GM10266 (cell line): ENCODE measurements at regions not wholly inside any gene's neighbourhood (a gene's known extent, or its start where the extent isn't known, plus 50 kb on each side); places are given as distances from the start of the nearest gene placed in this dataset.

ENCODE experiments used
- DNase-seq: peaks from one replicate; pipeline ENCODE4 v3.0.0; 2012; ENCODE audit errors: extremely low spot score
- TF ChIP-seq, protein P1 (sequence below): IDR thresholded peaks from 2 replicates; pipeline ENCODE4 v1.5.1; 2012; ENCODE audit warnings: mild to moderate bottlenecking, low read depth; ENCODE audit not compliant: control insufficient read depth, insufficient read depth; ENCODE audit errors: missing control alignments

DNA sequence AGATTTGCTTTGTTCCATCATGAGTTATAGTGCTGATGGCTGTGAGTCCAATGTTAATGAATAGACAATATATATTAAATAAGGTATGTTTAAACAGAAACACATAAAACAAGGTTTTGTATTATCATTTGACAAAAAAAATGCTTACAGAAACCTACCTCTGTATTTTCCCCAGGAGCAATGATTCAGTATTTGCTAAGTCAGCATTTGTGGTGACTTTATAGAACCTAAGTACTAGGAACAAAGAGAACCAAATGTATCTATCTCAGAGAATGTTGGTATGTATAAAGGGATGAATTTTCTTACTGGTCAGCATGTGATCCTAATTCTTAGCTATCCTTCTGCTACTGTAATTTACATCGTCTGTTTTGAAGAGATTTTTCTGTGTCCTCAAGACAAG is 421.5 kb upstream of the SEL1L start:
- DNase-seq, result no peak
- TF ChIP-seq, protein P1, sequence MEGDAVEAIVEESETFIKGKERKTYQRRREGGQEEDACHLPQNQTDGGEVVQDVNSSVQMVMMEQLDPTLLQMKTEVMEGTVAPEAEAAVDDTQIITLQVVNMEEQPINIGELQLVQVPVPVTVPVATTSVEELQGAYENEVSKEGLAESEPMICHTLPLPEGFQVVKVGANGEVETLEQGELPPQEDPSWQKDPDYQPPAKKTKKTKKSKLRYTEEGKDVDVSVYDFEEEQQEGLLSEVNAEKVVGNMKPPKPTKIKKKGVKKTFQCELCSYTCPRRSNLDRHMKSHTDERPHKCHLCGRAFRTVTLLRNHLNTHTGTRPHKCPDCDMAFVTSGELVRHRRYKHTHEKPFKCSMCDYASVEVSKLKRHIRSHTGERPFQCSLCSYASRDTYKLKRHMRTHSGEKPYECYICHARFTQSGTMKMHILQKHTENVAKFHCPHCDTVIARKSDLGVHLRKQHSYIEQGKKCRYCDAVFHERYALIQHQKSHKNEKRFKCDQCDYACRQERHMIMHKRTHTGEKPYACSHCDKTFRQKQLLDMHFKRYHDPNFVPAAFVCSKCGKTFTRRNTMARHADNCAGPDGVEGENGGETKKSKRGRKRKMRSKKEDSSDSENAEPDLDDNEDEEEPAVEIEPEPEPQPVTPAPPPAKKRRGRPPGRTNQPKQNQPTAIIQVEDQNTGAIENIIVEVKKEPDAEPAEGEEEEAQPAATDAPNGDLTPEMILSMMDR, result no peak

DNA sequence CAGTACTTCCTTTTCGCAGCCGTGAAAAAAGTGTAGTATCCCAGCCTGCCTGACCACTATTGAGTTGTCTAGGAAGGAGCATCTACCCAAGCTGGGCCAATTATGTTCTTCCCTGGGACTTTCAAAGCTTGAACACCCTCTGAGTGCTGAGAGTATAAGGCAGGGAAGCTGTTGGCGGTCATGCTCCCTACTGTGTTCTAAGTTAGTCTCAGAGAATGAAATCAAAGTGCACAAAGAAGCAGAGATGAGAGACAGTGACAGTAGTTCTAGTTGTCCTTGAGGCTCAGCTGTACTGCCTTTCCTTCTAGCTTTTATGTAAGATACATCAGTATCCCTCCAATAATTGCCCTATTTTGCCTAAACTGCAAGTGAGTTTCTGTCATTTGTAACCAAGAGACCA is 427.1 kb upstream of the SEL1L start:
- TF ChIP-seq, protein P1, result no peak
- DNase-seq, result no peak

DNA sequence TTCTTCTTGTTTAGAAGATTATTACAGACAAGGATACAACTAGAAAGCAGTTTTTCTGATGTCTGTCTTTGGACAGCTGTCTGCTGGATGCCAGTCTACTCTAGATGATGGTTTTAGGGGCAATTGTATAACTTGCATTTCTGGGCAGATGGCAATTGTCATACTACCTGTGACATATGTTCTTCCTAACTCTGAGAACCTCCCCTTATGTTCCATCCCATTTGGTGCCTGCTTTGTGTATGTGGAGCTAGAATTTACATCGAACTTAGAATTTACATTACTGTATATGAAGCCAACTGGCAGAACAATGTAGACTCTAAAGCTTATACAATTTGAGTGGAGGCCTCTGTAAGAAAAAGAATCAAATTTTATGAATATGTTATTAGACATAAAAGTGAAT is 430.2 kb upstream of the SEL1L start:
- TF ChIP-seq, protein P1, result no peak
- no peak for DNase-seq

DNA sequence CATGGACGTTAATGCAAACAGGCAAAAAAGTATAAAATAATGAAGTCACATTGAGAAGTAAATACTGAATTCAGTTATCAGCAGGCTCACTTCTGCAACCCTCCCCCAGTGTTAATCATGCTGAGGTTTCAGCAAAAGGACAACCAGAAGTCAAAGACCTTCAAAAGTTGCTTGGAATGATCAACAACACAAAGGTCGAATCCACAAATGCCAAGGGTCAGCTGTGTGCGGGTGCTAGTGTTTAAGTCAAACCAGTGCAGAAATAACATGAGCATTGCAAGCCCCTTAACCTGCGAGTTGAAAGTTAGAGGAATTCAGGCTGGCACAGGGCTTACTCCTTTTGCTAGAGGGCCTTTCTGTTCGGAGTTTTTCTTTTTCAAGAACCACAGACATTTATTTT is 436.7 kb upstream of the SEL1L start:
- DNase-seq, result no peak
- TF ChIP-seq, protein P1, result no peak

DNA sequence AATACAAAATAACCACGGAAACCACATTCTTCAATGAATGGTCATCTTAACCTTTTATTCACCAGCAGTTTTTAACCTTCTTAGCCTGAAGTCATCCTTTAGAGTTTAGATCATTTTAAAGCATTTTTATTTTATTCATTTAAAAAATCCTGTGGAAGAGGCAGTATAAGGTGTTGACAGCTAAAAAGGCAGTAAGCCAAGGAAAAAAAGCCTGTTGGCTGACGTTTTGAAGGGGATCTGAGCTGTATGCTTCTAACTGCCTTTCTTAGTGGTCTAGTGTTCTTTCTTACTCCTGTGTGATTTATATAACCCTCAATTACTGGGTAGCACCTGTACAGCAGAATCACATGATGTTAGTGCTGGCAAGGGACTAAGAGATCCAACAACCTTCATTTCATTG is 438.3 kb upstream of the SEL1L start:
- DNase-seq, result no peak
- TF ChIP-seq, protein P1, result no peak

DNA sequence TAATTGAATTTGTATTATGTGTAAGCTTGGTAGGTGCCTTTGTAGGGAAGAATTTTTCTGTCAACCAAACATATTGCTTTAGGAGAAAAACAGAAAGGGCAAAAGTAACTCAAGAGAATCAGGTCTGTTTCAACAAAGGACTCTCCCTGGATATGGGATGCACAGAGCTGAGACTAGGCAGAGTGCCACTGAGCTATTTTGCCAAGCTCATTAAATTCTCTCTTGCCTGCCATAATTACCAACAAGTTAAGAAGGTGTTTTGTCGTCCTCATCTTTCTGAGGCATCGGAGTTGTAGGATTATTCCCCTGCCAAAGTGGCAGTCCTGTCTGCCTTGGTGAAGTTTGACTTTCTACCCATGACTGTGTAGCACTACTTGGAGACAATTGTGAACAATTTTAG is 438.9 kb upstream of the SEL1L start:
- DNase-seq, result no peak
- TF ChIP-seq, protein P1, result no peak

DNA sequence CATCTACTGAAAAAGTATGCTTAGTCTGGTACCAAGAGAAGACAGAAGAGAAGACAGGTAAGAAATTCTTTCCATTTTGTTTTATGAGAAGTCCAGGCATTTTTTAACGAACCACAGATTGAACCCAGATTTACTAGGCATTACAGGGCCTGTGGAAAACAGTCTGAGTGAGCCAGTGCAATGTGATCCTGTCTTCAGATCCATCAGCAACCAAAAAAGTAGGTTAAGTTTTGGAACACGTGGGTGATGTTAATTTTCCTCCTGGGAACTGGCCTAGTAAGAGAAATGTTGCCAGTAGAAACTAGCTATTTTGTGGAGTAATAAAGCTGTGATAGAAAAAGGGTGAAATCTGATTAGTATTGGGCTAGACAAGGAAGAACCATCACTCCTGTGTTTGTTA is 440.9 kb upstream of the SEL1L start:
- no peak for DNase-seq
- TF ChIP-seq, protein P1, result no peak
